HUES64 (cell line): ENCODE measurements at regions not wholly inside any gene's neighbourhood (a gene's known extent, or its start where the extent isn't known, plus 50 kb on each side); places are given as distances from the start of the nearest gene placed in this dataset.

ENCODE experiments used
- H3K27ac ChIP-seq: 2 replicates; pipeline ENCODE4 v1.7.0; 2013; ENCODE audit warnings: low read depth, low read length, inconsistent platforms
- H3K27me3 ChIP-seq: 2 replicates; pipeline ENCODE4 v1.6.1; 2013; ENCODE audit warnings: mild to moderate bottlenecking, low read length; ENCODE audit not compliant: insufficient read depth
- H3K36me3 ChIP-seq: 2 replicates; pipeline ENCODE4 v1.6.1; 2013; ENCODE audit warnings: mild to moderate bottlenecking, low read length; ENCODE audit not compliant: insufficient read depth
- H3K4me1 ChIP-seq: 2 replicates; pipeline ENCODE4 v1.6.1; 2013; ENCODE audit warnings: mild to moderate bottlenecking, low read length, moderate library complexity; ENCODE audit not compliant: insufficient read depth
- H3K4me3 ChIP-seq: 2 replicates; pipeline ENCODE4 v1.5.1; 2013; ENCODE audit warnings: mild to moderate bottlenecking, low read length, moderate library complexity
- H3K9ac ChIP-seq: 2 replicates; pipeline ENCODE4 v1.6.1; 2013; ENCODE audit warnings: mild to moderate bottlenecking, low read depth, low read length
- H3K9me3 ChIP-seq: 2 replicates; pipeline ENCODE4 v1.6.1; 2013; ENCODE audit warnings: low read depth, low read length; ENCODE audit not compliant: insufficient read depth
- WGBS: fragments of 150-250, 120-280 bp; methylation state at CpG from one replicate; pipeline ENCODE4 v1.1.7; 2013; ENCODE audit warnings: missing lambda C conversion rate; 5-methylcytosine and 5-hydroxymethylcytosine counted together

DNA sequence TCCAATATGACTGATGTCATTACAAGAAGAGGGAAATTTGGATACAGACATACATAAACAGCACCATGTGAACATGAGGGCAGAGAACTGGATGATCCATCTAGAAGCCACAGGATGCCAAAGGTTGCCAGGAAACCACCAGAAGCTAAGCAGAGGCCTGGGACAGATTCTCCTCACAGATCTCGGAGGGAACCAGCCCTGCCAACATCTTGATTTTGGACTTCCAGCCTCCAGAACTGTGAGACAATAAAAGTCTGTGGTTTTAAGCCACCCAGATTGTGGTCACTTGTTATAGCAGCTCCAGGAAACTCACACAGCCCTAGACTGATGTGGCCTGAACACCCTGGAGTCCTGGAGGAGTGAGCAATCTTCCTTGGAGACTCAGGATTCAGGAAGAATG, 351.6 kb downstream of the EIPR1 start:
- Histone ChIP-seq H3K27ac (no peak overlapping the region), H3K4me3 (no peak overlapping the region), H3K9ac (no peak overlapping the region), H3K36me3 (no peaks in the 10 kb centered on the region), H3K9me3 (no peaks in the 10 kb centered on the region; the same call in 1 of the 2 replicates), H3K4me1 (peaks cover 6% of the 10 kb centered on the region; the same call in 1 of the 2 replicates), H3K27me3 (no peaks in the 10 kb centered on the region)
- 100% methylated on average over 1 of the region's 1 CpG for whole genome bisulfite sequencing

DNA sequence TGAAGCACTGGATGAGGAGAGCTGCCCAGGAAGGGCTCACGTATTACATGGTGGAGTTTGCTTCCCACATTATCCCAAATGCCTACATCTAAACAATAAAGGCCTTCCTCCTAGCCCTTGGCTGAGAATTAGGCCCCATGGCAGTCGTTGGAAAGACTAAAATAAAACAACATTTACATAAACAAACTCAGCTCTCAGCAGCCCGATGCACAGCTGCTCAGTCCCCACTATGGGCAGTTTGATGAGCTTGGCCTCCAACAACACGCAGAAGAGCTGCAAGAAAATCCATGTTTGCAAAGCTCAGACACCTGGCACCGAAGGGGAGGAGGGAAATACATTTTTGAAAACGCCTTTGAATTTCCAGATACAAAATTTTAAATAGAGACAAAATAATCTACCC, 352.4 kb downstream of the EIPR1 start:
- H3K27ac ChIP-seq = no peak overlapping the region
- no peak overlapping the region for H3K9ac ChIP-seq
- no peak overlapping the region for H3K4me3 ChIP-seq
- no peaks in the 10 kb centered on the region; the same call in 1 of the 2 replicates for H3K9me3 ChIP-seq
- 81% methylated on average over 6 of the region's 6 CpGs for WGBS
- H3K27me3 ChIP-seq = no peaks in the 10 kb centered on the region
- peaks cover 6% of the 10 kb centered on the region; the same call in 1 of the 2 replicates for H3K4me1 ChIP-seq
- no peaks in the 10 kb centered on the region for H3K36me3 ChIP-seq

DNA sequence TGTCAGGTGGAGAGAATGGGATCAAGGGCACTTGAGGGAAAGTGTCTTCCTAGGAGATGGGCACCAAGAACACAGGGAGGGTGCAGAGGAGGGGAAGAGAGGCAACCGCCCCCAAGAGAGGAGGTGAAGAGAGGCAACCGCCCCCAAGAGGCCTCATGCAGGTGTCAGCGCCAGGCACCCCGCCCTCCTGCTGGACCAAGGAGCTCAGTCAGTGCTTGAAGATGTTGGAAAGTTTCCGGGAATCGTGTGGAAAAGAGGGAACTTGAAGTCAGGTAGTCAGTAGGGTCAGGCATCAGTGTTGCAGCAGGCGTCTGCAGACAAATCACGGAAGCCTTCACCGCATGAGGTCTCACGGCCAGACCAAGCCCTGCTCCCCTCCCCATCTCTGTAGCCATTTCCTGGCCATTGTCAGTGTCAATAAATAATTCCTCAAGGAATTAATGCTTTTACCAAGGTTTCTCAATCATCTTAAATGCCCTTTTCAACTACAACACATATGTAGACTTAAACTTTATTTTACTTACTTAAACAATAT, 353.1 kb downstream of the EIPR1 start:
- Histone ChIP-seq H3K27me3 (no peaks in the 10 kb centered on the region), H3K36me3 (no peaks in the 10 kb centered on the region), H3K9me3 (no peaks in the 10 kb centered on the region), H3K4me1 (peaks cover 6% of the 10 kb centered on the region; the same call in 1 of the 2 replicates), H3K4me3 (no peak overlapping the region), H3K9ac (no peak overlapping the region), H3K27ac (no peak overlapping the region)
- 76% methylated on average over 10 of the region's 10 CpGs for WGBS

DNA sequence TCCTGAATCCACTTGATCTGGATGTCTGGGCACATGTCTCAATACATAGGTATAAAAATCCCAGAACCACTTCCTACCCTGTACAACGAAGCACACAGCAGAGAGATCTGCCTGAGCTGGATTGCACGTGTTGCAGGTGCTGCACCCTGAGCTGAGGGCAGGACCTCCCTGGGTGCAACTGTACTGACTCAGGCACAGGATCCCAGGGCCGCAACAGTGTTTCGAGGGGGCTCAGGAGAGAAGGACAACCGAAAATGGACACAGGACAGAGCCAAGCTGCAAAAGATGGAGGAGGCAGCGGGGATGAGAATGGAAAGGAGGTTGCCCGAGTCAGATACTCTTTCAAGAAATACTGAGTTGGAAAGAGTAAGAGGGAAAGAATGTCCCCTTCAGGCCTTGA, 354.1 kb downstream of the EIPR1 start:
- Histone ChIP-seq H3K36me3 (no peaks in the 10 kb centered on the region), H3K9ac (no peak overlapping the region), H3K4me1 (peaks cover 6% of the 10 kb centered on the region; the same call in 1 of the 2 replicates), H3K27ac (no peak overlapping the region), H3K27me3 (no peaks in the 10 kb centered on the region), H3K9me3 (no peaks in the 10 kb centered on the region), H3K4me3 (no peak overlapping the region)
- 94% methylated on average over 7 of the region's 7 CpGs for WGBS

DNA sequence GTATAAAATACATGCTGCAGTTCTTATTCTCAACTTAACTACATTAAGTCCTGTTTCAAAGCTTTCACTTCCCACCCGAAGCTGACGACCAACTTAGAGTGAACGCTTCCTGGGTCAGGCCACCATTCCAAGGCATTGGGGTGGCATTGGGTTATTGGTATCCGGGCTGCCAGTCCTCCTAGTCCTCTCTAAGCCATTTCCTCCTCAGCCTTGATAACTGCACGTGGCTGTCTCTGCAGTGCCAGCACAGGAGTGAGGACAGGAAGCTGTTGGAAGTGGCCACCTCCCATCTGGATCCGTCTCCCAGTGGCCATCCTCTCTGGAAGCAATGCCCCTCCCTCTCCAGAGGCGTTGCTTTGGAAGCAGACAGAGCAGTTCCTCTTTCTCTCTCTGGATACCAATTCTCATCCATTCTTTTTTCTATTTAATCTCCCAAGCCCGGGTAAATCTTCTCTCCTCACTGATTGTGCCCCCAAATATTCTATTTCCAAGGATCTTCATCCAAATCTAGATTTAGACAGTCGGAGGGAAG, 354.7 kb downstream of the EIPR1 start:
- Histone ChIP-seq H3K27ac (no peak overlapping the region), H3K27me3 (no peaks in the 10 kb centered on the region), H3K4me3 (no peak overlapping the region), H3K36me3 (no peaks in the 10 kb centered on the region), H3K4me1 (peaks cover 6% of the 10 kb centered on the region; the same call in 1 of the 2 replicates), H3K9ac (no peak overlapping the region), H3K9me3 (no peaks in the 10 kb centered on the region)
- 95% methylated on average over 9 of the region's 9 CpGs for WGBS

DNA sequence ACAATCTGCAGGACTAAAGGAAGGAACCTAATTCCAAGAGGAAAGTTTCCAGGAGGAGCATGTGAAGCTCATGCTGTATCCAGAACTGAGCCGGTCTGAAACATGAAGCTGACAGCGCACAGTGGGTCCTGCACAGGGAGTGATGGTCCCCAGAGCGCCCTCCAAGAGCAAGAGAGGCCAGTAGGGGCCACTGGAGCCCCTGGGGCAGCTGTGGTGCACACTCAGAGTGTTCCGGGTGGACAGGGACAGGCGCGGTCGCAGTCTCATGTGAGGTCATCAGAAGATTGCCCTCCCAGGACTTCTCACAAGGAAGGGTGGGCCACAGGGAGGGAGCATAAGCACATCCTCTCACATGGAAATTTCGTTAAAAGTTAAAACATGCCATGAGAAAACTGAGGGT, 355.9 kb downstream of the EIPR1 start:
- WGBS = 94% methylated on average over 8 of the region's 8 CpGs
- Histone ChIP-seq H3K27ac (no peak overlapping the region), H3K36me3 (no peaks in the 10 kb centered on the region), H3K27me3 (no peaks in the 10 kb centered on the region), H3K9me3 (peaks cover 8% of the 10 kb centered on the region; the same call in 1 of the 2 replicates), H3K4me1 (peaks cover 6% of the 10 kb centered on the region; the same call in 1 of the 2 replicates), H3K4me3 (no peak overlapping the region), H3K9ac (no peak overlapping the region)

DNA sequence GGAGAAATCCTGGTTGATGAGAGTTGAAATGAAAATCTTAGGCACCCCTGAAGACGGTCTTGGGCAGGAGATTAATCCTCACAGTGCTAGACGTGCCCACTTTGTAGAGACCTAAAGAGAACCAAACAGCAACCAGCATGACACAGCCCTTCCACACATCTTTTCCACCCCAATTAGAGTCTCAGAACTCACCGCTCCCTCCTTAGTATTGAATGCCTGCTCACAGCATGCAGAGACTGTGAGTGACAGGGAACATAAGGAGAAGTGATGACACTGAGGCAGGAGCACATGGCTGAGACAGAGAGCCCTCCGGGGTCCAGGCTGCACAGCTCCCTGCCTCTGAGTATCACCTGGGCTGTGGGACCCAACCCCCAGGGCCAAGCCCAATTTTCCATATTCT, 367.6 kb downstream of the EIPR1 start:
- WGBS = 87% methylated on average over 4 of the region's 4 CpGs
- Histone ChIP-seq H3K9ac (no peak overlapping the region), H3K36me3 (no peaks in the 10 kb centered on the region), H3K4me1 (no peaks in the 10 kb centered on the region), H3K27ac (no peak overlapping the region), H3K4me3 (no peak overlapping the region), H3K27me3 (no peaks in the 10 kb centered on the region), H3K9me3 (0 out of 2 replicates have a peak, but pooled peaks cover 3% of the 10 kb centered on the region)

DNA sequence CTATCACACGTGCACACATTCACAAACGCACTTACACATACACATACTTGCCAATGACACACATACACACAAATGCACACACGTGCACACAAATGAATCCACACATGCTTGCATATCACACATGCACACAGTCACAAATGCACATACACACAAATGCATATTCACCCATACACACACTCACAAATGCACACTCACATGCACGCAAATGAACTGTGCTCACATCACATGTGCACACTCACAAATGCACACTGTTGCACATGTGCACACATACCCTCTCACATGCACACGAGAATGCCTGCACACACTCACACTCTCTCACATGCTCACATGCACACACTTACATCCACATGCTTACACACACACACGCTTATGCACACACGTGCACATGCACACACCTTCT, 368.1 kb downstream of the EIPR1 start:
- H3K4me3 ChIP-seq = no peak overlapping the region
- H3K27ac ChIP-seq = no peak overlapping the region
- no peaks in the 10 kb centered on the region for H3K36me3 ChIP-seq
- no peaks in the 10 kb centered on the region for H3K27me3 ChIP-seq
- H3K9me3 ChIP-seq = 0 out of 2 replicates have a peak, but pooled peaks cover 3% of the 10 kb centered on the region
- 94% methylated on average over 6 of the region's 7 CpGs for WGBS
- no peaks in the 10 kb centered on the region for H3K4me1 ChIP-seq
- H3K9ac ChIP-seq = no peak overlapping the region

DNA sequence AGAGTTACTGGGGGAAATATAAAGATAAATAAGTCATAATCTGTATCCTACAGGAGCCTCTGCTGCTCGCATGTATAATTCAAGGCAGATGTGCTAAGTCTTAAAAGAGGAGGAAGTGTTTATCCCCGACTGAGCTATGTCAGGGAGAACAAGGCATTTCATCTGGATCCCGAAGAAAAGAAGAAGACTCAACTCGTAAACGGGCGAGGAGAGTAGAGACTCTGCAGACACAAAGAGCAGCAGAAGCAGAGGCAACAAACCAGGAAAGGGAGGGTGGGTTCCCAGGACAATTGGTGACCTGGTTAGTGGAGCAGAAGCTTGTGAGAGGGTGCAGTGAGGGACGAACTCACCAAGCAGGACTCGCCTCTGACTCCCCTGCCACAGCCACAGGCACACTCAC, 368.6 kb downstream of the EIPR1 start:
- Histone ChIP-seq H3K36me3 (no peaks in the 10 kb centered on the region), H3K27me3 (no peaks in the 10 kb centered on the region), H3K27ac (no peak overlapping the region), H3K4me1 (no peaks in the 10 kb centered on the region), H3K9me3 (0 out of 2 replicates have a peak, but pooled peaks cover 3% of the 10 kb centered on the region), H3K9ac (no peak overlapping the region), H3K4me3 (no peak overlapping the region)
- 83% methylated on average over 8 of the region's 8 CpGs for WGBS

DNA sequence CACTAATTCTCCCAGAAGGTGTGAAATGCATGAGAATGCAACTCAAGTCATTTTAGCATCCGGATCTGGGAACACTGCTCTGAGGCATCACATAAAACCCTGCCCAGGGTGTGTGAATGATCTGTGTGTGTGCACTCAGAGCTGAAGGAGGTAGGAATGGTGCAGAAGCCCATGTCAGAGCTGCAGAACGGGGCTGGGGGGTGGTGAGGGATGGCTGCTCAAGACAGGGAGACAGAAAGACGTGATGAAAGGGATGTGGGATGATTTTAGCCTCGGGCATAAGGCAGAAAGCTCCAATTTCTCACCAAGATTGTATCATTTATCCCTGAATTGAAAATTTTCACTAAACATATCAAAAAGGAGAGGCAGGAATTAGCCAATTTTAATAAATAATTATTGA, 369.1 kb downstream of the EIPR1 start:
- 78% methylated on average over 3 of the region's 4 CpGs for WGBS
- Histone ChIP-seq H3K27ac (no peak overlapping the region), H3K4me3 (no peak overlapping the region), H3K9me3 (0 out of 2 replicates have a peak, but pooled peaks cover 3% of the 10 kb centered on the region), H3K9ac (no peak overlapping the region), H3K4me1 (no peaks in the 10 kb centered on the region), H3K36me3 (no peaks in the 10 kb centered on the region), H3K27me3 (no peaks in the 10 kb centered on the region)

DNA sequence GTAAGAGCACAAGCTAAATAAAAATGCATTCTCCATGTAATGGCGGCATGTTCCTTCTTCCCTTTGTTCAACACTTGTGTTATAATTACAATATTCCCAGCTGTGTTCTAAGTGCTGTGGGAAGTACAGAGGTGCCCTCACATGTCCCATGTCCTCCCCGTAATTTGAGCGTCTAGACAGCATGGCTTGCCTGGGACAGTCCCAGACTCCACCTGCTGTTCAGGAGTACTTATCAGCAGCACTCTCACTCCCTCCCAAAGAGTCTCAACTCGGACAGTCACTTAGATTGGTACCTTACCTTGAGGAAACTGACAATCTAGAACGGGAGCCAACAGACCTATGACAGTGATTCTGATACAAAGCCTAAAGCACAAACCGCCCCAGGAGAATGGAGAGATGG, 370.5 kb downstream of the EIPR1 start:
- Histone ChIP-seq H3K9me3 (no peaks in the 10 kb centered on the region), H3K9ac (no peak overlapping the region), H3K4me3 (no peak overlapping the region), H3K4me1 (no peaks in the 10 kb centered on the region), H3K36me3 (no peaks in the 10 kb centered on the region), H3K27ac (no peak overlapping the region), H3K27me3 (no peaks in the 10 kb centered on the region)
- WGBS = 89% methylated on average over 6 of the region's 6 CpGs
